GM23338 (cell line): ENCODE measurements at regions not wholly inside any gene's neighbourhood (a gene's known extent, or its start where the extent isn't known, plus 50 kb on each side); places are given as distances from the start of the nearest gene placed in this dataset.
"Not testable (repeated sequence)": the region's sequence is repeated elsewhere in the genome, so short reads cannot be mapped to it uniquely, and the experiment has no call there.

ENCODE experiments used
- CREB1 ChIP-seq: fragments of 250-450 bp; sonication (Bioruptor Pico); IDR thresholded peaks from 2 replicates; pipeline ENCODE4 v1.5.0; 2020; ENCODE audit warnings: low read depth, mild to moderate bottlenecking, moderate library complexity
- EZH2 ChIP-seq: fragments of 200-600 bp; sonication (generic); IDR thresholded peaks from one replicate; pipeline ENCODE4 v1.8.0; 2017; ENCODE audit warnings: antibody characterized with exemption, mild to moderate bottlenecking, low read depth; ENCODE audit not compliant: unreplicated experiment
- EZH2phosphoT487 ChIP-seq: fragments of 200-600 bp; sonication (generic); IDR thresholded peaks from one replicate; pipeline ENCODE4 v1.8.1; 2018; ENCODE audit warnings: antibody characterized with exemption; ENCODE audit not compliant: unreplicated experiment
- JUNB ChIP-seq: IDR thresholded peaks from one replicate; pipeline ENCODE4 v1.6.1; 2016; ENCODE audit warnings: antibody characterized with exemption; ENCODE audit not compliant: unreplicated experiment
- NANOG ChIP-seq: IDR thresholded peaks from 2 replicates; pipeline ENCODE4 v1.6.1; 2016; ENCODE audit warnings: antibody characterized with exemption, borderline replicate concordance
- POLR2AphosphoS5 ChIP-seq: IDR thresholded peaks from 2 replicates; pipeline ENCODE4 v1.6.1; 2016; ENCODE audit warnings: antibody characterized with exemption, low read depth
- STAT1 ChIP-seq: IDR thresholded peaks from one replicate; pipeline ENCODE4 v1.6.1; 2016; ENCODE audit warnings: antibody characterized with exemption; ENCODE audit not compliant: unreplicated experiment
- TF ChIP-seq, protein P1 (sequence below), 2 experiments: fragments of 200-600 bp in 1 of 2; sonication (generic) in 1 of 2; conservative IDR thresholded peaks; 2 replicates each; pipeline versions ENCODE4 v1.5.1 to v1.6.1; 2016 to 2017; ENCODE audit warnings: antibody characterized with exemption in 2 of 2, low read depth in 2 of 2, mild to moderate bottlenecking in 2 of 2, moderate library complexity in 1 of 2
- TF ChIP-seq, protein P2 (sequence below): IDR thresholded peaks from one replicate; pipeline ENCODE4 v1.6.1; 2018; ENCODE audit warnings: antibody characterized with exemption; ENCODE audit not compliant: unreplicated experiment
- TF ChIP-seq, protein P3 (sequence below): IDR thresholded peaks from 2 replicates; pipeline ENCODE4 v1.6.1; 2016; ENCODE audit warnings: antibody characterized with exemption
- TF ChIP-seq, protein P4 (sequence below): fragments of 250-450 bp; sonication (Bioruptor Pico); IDR thresholded peaks from 2 replicates; pipeline ENCODE4 v1.5.0; 2020; ENCODE audit warnings: mild to moderate bottlenecking, moderate library complexity

DNA sequence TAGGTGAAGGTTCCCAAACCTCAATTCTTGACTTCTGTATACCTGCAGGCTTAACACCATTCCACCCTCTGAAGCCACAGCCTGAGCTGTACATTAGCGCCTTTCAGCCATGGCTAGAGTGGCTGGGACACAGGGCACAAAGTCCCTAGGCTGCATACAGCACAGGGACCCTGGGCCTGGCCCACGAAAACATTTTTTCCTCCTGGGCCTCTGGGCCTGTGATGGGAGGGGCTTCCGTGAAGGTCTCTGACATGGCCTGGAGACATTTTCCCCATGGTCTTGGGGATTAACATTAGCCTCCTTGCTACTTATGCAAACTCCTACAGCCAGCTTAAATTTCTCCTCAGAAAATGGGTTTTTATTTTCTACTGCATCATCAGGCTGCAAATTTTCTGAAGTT, 195.2 kb upstream of the NR3C2 start:
- TF ChIP-seq, protein P1, sequence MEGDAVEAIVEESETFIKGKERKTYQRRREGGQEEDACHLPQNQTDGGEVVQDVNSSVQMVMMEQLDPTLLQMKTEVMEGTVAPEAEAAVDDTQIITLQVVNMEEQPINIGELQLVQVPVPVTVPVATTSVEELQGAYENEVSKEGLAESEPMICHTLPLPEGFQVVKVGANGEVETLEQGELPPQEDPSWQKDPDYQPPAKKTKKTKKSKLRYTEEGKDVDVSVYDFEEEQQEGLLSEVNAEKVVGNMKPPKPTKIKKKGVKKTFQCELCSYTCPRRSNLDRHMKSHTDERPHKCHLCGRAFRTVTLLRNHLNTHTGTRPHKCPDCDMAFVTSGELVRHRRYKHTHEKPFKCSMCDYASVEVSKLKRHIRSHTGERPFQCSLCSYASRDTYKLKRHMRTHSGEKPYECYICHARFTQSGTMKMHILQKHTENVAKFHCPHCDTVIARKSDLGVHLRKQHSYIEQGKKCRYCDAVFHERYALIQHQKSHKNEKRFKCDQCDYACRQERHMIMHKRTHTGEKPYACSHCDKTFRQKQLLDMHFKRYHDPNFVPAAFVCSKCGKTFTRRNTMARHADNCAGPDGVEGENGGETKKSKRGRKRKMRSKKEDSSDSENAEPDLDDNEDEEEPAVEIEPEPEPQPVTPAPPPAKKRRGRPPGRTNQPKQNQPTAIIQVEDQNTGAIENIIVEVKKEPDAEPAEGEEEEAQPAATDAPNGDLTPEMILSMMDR (conservative IDR thresholded peaks at IDR 0.05; ENCODE audit: low read depth in 2 of 2) = not testable (repeated sequence)
- TF ChIP-seq EZH2; POLR2AphosphoS5; EZH2phosphoT487; STAT1; CREB1 (CRISPR knock-in tag); NANOG; JUNB: not testable (repeated sequence)
- TF ChIP-seq, protein P2, sequence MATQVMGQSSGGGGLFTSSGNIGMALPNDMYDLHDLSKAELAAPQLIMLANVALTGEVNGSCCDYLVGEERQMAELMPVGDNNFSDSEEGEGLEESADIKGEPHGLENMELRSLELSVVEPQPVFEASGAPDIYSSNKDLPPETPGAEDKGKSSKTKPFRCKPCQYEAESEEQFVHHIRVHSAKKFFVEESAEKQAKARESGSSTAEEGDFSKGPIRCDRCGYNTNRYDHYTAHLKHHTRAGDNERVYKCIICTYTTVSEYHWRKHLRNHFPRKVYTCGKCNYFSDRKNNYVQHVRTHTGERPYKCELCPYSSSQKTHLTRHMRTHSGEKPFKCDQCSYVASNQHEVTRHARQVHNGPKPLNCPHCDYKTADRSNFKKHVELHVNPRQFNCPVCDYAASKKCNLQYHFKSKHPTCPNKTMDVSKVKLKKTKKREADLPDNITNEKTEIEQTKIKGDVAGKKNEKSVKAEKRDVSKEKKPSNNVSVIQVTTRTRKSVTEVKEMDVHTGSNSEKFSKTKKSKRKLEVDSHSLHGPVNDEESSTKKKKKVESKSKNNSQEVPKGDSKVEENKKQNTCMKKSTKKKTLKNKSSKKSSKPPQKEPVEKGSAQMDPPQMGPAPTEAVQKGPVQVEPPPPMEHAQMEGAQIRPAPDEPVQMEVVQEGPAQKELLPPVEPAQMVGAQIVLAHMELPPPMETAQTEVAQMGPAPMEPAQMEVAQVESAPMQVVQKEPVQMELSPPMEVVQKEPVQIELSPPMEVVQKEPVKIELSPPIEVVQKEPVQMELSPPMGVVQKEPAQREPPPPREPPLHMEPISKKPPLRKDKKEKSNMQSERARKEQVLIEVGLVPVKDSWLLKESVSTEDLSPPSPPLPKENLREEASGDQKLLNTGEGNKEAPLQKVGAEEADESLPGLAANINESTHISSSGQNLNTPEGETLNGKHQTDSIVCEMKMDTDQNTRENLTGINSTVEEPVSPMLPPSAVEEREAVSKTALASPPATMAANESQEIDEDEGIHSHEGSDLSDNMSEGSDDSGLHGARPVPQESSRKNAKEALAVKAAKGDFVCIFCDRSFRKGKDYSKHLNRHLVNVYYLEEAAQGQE = not testable (repeated sequence)
- TF ChIP-seq, protein P3, sequence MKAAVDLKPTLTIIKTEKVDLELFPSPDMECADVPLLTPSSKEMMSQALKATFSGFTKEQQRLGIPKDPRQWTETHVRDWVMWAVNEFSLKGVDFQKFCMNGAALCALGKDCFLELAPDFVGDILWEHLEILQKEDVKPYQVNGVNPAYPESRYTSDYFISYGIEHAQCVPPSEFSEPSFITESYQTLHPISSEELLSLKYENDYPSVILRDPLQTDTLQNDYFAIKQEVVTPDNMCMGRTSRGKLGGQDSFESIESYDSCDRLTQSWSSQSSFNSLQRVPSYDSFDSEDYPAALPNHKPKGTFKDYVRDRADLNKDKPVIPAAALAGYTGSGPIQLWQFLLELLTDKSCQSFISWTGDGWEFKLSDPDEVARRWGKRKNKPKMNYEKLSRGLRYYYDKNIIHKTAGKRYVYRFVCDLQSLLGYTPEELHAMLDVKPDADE = not testable (repeated sequence)
- TF ChIP-seq, protein P4, sequence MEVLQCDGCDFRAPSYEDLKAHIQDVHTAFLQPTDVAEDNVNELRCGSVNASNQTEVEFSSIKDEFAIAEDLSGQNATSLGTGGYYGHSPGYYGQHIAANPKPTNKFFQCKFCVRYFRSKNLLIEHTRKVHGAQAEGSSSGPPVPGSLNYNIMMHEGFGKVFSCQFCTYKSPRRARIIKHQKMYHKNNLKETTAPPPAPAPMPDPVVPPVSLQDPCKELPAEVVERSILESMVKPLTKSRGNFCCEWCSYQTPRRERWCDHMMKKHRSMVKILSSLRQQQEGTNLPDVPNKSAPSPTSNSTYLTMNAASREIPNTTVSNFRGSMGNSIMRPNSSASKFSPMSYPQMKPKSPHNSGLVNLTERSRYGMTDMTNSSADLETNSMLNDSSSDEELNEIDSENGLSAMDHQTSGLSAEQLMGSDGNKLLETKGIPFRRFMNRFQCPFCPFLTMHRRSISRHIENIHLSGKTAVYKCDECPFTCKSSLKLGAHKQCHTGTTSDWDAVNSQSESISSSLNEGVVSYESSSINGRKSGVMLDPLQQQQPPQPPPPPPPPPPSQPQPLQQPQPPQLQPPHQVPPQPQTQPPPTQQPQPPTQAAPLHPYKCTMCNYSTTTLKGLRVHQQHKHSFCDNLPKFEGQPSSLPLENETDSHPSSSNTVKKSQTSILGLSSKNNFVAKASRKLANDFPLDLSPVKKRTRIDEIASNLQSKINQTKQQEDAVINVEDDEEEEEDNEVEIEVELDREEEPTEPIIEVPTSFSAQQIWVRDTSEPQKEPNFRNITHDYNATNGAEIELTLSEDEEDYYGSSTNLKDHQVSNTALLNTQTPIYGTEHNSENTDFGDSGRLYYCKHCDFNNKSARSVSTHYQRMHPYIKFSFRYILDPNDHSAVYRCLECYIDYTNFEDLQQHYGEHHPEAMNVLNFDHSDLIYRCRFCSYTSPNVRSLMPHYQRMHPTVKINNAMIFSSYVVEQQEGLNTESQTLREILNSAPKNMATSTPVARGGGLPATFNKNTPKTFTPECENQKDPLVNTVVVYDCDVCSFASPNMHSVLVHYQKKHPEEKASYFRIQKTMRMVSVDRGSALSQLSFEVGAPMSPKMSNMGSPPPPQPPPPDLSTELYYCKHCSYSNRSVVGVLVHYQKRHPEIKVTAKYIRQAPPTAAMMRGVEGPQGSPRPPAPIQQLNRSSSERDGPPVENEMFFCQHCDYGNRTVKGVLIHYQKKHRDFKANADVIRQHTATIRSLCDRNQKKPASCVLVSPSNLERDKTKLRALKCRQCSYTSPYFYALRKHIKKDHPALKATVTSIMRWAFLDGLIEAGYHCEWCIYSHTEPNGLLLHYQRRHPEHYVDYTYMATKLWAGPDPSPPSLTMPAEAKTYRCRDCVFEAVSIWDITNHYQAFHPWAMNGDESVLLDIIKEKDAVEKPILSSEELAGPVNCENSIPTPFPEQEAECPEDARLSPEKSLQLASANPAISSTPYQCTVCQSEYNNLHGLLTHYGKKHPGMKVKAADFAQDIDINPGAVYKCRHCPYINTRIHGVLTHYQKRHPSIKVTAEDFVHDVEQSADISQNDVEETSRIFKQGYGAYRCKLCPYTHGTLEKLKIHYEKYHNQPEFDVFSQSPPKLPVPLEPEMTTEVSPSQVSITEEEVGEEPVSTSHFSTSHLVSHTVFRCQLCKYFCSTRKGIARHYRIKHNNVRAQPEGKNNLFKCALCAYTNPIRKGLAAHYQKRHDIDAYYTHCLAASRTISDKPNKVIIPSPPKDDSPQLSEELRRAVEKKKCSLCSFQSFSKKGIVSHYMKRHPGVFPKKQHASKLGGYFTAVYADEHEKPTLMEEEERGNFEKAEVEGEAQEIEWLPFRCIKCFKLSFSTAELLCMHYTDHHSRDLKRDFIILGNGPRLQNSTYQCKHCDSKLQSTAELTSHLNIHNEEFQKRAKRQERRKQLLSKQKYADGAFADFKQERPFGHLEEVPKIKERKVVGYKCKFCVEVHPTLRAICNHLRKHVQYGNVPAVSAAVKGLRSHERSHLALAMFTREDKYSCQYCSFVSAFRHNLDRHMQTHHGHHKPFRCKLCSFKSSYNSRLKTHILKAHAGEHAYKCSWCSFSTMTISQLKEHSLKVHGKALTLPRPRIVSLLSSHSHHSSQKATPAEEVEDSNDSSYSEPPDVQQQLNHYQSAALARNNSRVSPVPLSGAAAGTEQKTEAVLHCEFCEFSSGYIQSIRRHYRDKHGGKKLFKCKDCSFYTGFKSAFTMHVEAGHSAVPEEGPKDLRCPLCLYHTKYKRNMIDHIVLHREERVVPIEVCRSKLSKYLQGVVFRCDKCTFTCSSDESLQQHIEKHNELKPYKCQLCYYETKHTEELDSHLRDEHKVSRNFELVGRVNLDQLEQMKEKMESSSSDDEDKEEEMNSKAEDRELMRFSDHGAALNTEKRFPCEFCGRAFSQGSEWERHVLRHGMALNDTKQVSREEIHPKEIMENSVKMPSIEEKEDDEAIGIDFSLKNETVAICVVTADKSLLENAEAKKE (CRISPR knock-in tag) = not testable (repeated sequence)
